HG02623 (cell line): ENCODE measurements at regions not wholly inside any gene's neighbourhood (a gene's known extent, or its start where the extent isn't known, plus 50 kb on each side); places are given as distances from the start of the nearest gene placed in this dataset.

Experiments
- ATAC-seq: cut with Tn5 transposase; IDR thresholded peaks from one replicate; pipeline ENCODE4 v1.9.1; 2021; ENCODE audit warnings: moderate library complexity; ENCODE audit not compliant: unreplicated experiment

- ATAC-seq: no peak
Observed at GRCh38 chr5:67390935-67391334, 194.3 kb upstream of the CD180 start.

GRCh38 chr5:67383451-67383850, 186.9 kb upstream of the CD180 start:
- no peak for ATAC-seq

GRCh38 chr5:67381236-67381880, 184.8 kb upstream of the CD180 start:
- no peak for ATAC-seq

- ATAC-seq: no peak
Observed at GRCh38 chr5:67380431-67380830, 183.8 kb upstream of the CD180 start.

GRCh38 chr5:67379753-67380152, 183.2 kb upstream of the CD180 start:
- ATAC-seq: no peak

- ATAC-seq: no peak
Observed at GRCh38 chr5:67378256-67378655, 181.7 kb upstream of the CD180 start.

GRCh38 chr5:67377631-67378030, 181.0 kb upstream of the CD180 start:
- no peak for ATAC-seq

- no peak for ATAC-seq
Observed at GRCh38 chr5:67375606-67376005, 179.0 kb upstream of the CD180 start.

GRCh38 chr5:67374378-67374777, 177.8 kb upstream of the CD180 start:
- ATAC-seq: no peak

- no peak for ATAC-seq
Observed at GRCh38 chr5:67373518-67373917, 176.9 kb upstream of the CD180 start.

- ATAC-seq: no peak
Observed at GRCh38 chr5:67372887-67373286, 176.3 kb upstream of the CD180 start.

GRCh38 chr5:67371924-67372323, 175.3 kb upstream of the CD180 start:
- ATAC-seq: no peak

- no peak for ATAC-seq
Observed at GRCh38 chr5:67366691-67367395, 170.2 kb upstream of the CD180 start.

GRCh38 chr5:67366276-67366675, 169.7 kb upstream of the CD180 start:
- no peak for ATAC-seq

GRCh38 chr5:67364381-67364970, 167.9 kb upstream of the CD180 start:
- ATAC-seq: no peak

- no peak for ATAC-seq
Observed at GRCh38 chr5:67363963-67364362, 167.4 kb upstream of the CD180 start.

GRCh38 chr5:67363180-67363709, 166.6 kb upstream of the CD180 start:
- no peak for ATAC-seq

GRCh38 chr5:67361932-67362729, 165.5 kb upstream of the CD180 start:
- no peak for ATAC-seq

GRCh38 chr5:67360047-67360446, 163.4 kb upstream of the CD180 start:
- ATAC-seq: no peak

GRCh38 chr5:67358186-67358585, 161.6 kb upstream of the CD180 start:
- no peak for ATAC-seq

- no peak for ATAC-seq
Observed at GRCh38 chr5:67355120-67355713, 158.6 kb upstream of the CD180 start.
